Bronchial epithelial cell (primary cell): ENCODE measurements at regions not wholly inside any gene's neighbourhood (a gene's known extent, or its start where the extent isn't known, plus 50 kb on each side); places are given as distances from the start of the nearest gene placed in this dataset.
A peak's percentile ranks its signal among the peaks of the same experiment; 100 is the strongest.

ENCODE experiments used
- DNase-seq: peaks from one replicate; pipeline ENCODE4 v3.0.0-alpha.2; 2010; ENCODE audit warnings: low read depth
- FAIRE-seq: peaks from 2 replicates; lab custom pipeline; 2011; peaks lifted over from hg19 to GRCh38; lab: Jason Lieb, UNC
- H3K27me3 ChIP-seq: 2 replicates; pipeline ENCODE4 v1.5.1; 2011; ENCODE audit warnings: low read length; ENCODE audit not compliant: control insufficient read depth, insufficient read depth
- H3K36me3 ChIP-seq: 2 replicates; pipeline ENCODE4 v1.5.1; 2011; ENCODE audit warnings: low read length; ENCODE audit not compliant: control insufficient read depth, insufficient read depth
- H3K4me3 ChIP-seq: 2 replicates; pipeline ENCODE4 v1.5.1; 2011; ENCODE audit warnings: mild to moderate bottlenecking, low read depth, low read length, control low read depth
- TF ChIP-seq, protein P1 (sequence below): IDR thresholded peaks from 2 replicates; pipeline ENCODE4 v1.5.1; 2011; ENCODE audit warnings: mild to moderate bottlenecking, moderate library complexity, low read length, control low read depth, inconsistent platforms; ENCODE audit not compliant: insufficient read depth, severe bottlenecking

DNA sequence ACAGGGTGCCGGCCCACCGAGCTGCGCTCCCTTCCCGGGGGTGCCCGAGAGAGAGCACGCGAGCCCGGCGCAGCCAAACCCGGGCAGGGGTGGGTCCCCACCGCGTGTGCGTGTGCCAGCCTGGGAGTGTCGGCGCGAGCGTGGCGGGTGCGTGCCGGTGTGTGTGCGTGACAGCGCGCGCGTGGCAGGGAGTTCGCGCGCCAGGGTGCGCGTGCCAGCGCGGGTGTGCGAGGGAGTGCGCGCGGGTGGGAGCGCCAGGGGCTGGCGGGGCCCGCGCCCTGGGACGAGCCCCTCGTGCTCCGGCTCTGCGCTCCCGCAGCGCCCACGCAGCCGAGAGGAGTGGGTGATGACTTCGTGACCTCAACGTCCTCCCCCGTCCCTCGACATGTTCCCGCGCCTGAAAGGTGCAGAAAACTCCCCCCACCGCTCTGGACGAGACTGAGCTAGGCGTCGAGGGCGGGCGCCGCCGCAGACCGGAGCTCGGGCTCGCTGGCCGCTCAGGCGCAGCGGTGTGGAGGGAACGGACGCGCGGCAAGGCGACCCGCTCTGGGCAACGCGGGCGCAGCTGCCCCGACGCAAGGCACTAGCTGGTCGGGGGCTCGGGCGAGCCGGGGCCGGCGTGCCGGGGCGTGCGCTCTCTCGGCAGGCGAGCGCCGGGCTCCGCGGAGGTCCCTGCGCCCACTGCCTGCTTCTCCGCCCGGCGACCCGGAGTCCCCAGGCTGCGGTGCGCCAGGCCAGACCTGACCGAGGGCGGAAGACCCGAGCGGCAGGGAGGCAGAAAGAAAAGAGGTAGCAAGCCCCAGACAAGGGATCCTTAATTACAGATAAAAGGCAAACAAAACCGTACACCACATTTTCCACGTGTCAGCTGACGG lies 582.8 kb downstream of the ZEB2 start:
- TF ChIP-seq, protein P1, sequence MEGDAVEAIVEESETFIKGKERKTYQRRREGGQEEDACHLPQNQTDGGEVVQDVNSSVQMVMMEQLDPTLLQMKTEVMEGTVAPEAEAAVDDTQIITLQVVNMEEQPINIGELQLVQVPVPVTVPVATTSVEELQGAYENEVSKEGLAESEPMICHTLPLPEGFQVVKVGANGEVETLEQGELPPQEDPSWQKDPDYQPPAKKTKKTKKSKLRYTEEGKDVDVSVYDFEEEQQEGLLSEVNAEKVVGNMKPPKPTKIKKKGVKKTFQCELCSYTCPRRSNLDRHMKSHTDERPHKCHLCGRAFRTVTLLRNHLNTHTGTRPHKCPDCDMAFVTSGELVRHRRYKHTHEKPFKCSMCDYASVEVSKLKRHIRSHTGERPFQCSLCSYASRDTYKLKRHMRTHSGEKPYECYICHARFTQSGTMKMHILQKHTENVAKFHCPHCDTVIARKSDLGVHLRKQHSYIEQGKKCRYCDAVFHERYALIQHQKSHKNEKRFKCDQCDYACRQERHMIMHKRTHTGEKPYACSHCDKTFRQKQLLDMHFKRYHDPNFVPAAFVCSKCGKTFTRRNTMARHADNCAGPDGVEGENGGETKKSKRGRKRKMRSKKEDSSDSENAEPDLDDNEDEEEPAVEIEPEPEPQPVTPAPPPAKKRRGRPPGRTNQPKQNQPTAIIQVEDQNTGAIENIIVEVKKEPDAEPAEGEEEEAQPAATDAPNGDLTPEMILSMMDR, result no peak
- H3K4me3 ChIP-seq, result peak overlapping the region; percentile 43
- no peaks in the 10 kb centered on the region for H3K27me3 ChIP-seq
- DNase-seq (no peak), FAIRE-seq (no peak)
- no peaks in the 10 kb centered on the region for H3K36me3 ChIP-seq

DNA sequence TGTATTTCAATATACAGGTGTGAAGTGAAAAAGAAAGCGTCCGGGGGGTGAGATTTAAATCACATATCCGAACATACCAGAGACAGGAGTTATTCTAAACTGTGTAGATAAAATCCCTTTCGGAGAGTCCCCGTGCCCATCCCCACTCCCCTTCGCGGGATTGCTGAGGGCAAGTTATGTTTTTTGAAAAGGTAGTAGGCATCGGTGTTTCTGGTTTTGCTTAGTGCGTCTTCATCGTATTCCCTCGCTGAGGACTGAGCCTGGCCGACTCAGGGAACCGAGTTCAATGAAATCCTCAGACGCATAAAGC lies 583.4 kb downstream of the ZEB2 start:
- H3K4me3 ChIP-seq, result peak overlapping the region; percentile 43
- no peaks in the 10 kb centered on the region for H3K36me3 ChIP-seq
- no peak for DNase-seq
- TF ChIP-seq, protein P1, result no peak
- no peaks in the 10 kb centered on the region for H3K27me3 ChIP-seq
- no peak for FAIRE-seq

DNA sequence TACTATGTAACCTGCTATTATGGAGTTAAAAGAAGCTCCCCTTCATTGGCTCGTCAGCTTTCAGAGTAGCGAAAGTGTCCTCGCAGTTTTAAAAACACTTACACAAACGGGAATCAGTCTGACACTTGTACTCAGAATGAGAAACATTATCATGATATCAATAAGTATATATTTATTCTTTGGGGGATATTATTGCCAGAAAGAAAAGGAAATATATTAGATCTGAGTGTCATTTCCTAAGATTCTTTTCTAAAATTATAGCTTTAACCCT lies 584.5 kb downstream of the ZEB2 start:
- TF ChIP-seq, protein P1, result no peak
- no peak for DNase-seq
- Histone ChIP-seq H3K36me3 (no peaks in the 10 kb centered on the region), H3K4me3 (no peak overlapping the region), H3K27me3 (no peaks in the 10 kb centered on the region)
- no peak for FAIRE-seq

DNA sequence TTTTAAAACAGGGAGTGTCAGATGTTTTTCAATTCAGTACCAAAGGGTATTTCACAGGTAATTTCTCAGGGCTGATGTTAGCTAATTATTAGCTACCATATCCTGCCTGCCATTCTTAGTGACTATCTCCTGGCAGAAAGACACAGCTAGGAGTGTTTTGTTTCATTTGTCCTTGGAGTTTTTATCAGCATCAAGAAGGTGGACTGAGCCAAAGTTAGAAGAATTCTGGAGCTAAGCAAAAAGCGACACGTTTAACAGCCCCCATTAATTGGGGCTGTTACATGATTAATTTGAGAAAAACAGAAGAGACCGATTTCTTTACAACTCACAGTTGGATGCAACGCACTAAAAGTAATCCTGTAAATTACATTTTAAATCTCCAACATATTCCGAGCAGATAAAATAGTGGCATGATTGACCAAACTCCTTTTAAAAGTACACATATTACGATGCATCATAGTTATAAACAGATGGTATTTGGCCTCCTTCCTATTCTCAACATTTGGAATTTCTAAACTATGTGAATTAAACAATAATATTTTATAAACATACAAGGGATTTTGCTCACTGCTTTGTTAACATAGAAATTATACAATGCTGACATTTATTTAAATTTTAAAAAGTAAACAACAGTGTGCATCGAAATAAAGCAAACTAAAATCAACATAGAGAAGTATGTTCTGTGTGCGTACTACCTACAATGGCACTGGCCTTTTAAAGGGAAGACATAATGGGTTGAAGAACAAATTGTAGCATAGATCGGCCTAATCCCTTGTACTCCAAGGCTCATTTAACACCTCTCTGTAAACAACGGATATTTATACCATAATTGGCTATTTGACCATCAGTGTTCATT lies 585.1 kb downstream of the ZEB2 start:
- DNase-seq (no peak), FAIRE-seq (no peak)
- TF ChIP-seq, protein P1, result no peak
- Histone ChIP-seq H3K27me3 (no peaks in the 10 kb centered on the region), H3K4me3 (no peak overlapping the region), H3K36me3 (no peaks in the 10 kb centered on the region)

DNA sequence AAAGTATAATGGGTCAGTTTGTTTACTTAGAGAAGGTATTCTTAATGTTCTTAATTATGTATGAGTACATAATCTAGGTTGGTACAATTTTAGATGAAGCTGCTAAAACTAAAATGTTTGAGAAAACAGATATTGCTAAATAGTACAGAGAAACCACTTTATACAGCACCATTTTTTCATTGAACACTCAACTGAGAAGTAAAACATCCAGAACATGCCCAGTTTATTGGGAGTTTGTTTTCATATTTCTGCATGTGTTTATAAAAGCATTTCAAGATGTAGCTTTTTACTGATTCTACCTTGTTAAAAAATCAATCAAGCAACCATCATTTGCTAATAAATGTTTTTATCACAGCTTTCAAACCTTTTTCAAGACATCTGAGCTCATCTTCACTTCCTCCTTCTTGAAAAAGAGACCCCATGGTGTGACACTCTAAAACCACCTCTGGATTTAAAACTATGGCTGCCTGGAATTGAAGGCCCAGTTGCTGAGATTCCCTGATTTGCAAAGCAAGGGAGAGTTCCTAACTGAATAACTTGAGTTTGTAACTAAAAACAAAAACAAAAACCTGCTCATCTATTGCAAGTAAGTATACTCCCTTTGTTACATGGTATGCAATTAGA lies 585.9 kb downstream of the ZEB2 start:
- FAIRE-seq (no peak), DNase-seq (no peak)
- TF ChIP-seq, protein P1, result no peak
- H3K36me3 ChIP-seq, result no peaks in the 10 kb centered on the region
- H3K27me3 ChIP-seq, result no peaks in the 10 kb centered on the region
- no peak overlapping the region for H3K4me3 ChIP-seq
